ENCODE measurements at regions not wholly inside any gene's neighbourhood (a gene's known extent, or its start where the extent isn't known, plus 50 kb on each side); places are given as distances from the start of the nearest gene placed in this dataset.

DNA sequence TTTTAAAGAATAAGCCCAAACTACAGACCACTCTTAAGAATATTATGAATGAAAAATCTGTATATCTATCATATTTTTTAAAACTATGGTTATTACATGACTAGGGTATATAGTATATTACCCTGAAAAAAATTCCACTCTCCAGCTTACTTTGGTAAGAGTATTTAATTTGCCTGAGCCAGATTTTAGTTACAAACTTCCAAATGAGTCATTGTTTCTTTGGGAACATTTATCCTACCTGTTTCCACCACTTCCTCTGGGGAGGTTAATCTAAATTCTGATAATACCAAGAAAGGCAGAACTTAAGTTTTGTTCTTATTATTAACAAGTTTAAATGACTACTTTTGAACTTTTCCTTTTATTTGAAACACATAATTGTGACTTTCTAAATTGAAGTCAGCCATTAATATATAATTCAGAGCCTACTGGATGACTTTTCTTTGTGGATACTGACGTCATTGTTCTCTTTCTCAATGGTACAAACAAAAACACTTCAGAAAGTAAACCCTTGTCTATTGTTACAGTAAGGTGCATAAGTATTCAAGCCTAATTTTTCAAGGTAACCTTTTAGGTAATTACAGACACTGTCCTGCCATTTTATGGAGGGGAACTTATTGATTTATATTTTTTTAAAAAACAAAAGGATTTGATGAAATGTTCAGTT, 135.6 kb upstream of the TLL1 start:
- Histone ChIP-seq H3K36me3 (ENCODE audit: insufficient read depth, low read length) (no peaks in the 10 kb centered on the region), H3K27ac (ENCODE audit: low read depth in 1 of 2, low read length in 2 of 2) (no peak overlapping the region), H3K27me3 (ENCODE audit: control insufficient read depth in 1 of 2, insufficient read depth in 2 of 2, low read length in 2 of 2) (no peaks in the 10 kb centered on the region), H3K4me1 (ENCODE audit: insufficient read depth, low read length) (no peaks in the 10 kb centered on the region), H3K4me3 (ENCODE audit: low read length) (no peak overlapping the region), H3K9me3 (ENCODE audit: control insufficient read depth in 1 of 2, insufficient read depth in 1 of 2, low read length in 2 of 2) (peaks cover 0 to 5% of the 10 kb centered on the region in 2 experiments)
- Mint-ChIP-seq H3K9me3 (no peaks in the 10 kb centered on the region), H3K4me1 (ENCODE audit: low read depth) (no peaks in the 10 kb centered on the region), H3K27me3 (no peaks in the 10 kb centered on the region), H3K36me3 (ENCODE audit: low read depth) (no peaks in the 10 kb centered on the region), H3K27ac (no peak overlapping the region), H3K4me3 (no peak overlapping the region)
- DNase-seq (no peak), ATAC-seq (ENCODE audit: poor library complexity) (no peak)
- POLR2A ChIA-PET = no interaction called here
- intact Hi-C loops (cut with DNase I, micrococcal nuclease) = no loop called here
- no peak for TF ChIP-seq CTCF (IDR thresholded peaks at IDR 0.05)
- CTCF ChIA-PET = no interaction called here

DNA sequence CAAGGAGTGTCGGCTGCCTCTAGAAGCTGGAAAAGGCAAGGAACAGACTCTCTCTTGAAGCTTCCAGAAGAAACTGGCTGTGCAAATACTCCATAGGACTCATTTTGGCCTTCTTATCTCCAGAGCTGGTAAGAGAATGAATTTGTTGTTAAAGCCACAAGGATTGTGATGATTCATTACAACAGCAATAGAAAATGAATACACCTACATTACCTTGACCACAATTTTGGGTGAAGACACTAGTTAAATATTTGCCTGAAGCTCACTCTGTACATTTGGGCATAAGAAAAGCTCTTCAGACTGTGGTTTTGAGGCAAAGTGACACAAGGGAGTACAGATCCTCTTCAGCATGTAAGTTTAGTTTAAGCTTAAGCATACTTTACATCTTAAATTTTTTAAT, 134.5 kb upstream of the TLL1 start:
- intact Hi-C loops (cut with DNase I, micrococcal nuclease) = no loop called here
- H3K9me3 ChIP-seq (ENCODE audit: control insufficient read depth in 1 of 2, insufficient read depth in 1 of 2, low read length in 2 of 2) = peaks cover 0 to 5% of the 10 kb centered on the region in 2 experiments
- Mint-ChIP-seq H3K9me3 (no peaks in the 10 kb centered on the region), H3K36me3 (ENCODE audit: low read depth) (no peaks in the 10 kb centered on the region), H3K4me3 (no peak overlapping the region), H3K27ac (no peak overlapping the region), H3K27me3 (no peaks in the 10 kb centered on the region), H3K4me1 (ENCODE audit: low read depth) (no peaks in the 10 kb centered on the region)
- ChIA-PET CTCF (no interaction called here), POLR2A (no interaction called here)
- DNase-seq (no peak), ATAC-seq (ENCODE audit: poor library complexity) (no peak)
- H3K4me1 ChIP-seq (ENCODE audit: insufficient read depth, low read length) = no peaks in the 10 kb centered on the region
- no peak overlapping the region for H3K4me3 ChIP-seq (ENCODE audit: low read length)
- H3K27ac ChIP-seq (ENCODE audit: low read depth in 1 of 2, low read length in 2 of 2) = no peak overlapping the region
- no peak for TF ChIP-seq CTCF (IDR thresholded peaks at IDR 0.05)
- H3K27me3 ChIP-seq (ENCODE audit: control insufficient read depth in 1 of 2, insufficient read depth in 2 of 2, low read length in 2 of 2) = no peaks in the 10 kb centered on the region
- H3K36me3 ChIP-seq (ENCODE audit: insufficient read depth, low read length) = no peaks in the 10 kb centered on the region

GRCh38 chr4:165740911-165741310, 132.1 kb upstream of the TLL1 start:
- intact Hi-C loops (cut with DNase I, micrococcal nuclease) = no loop called here
- no peak for TF ChIP-seq CTCF (IDR thresholded peaks at IDR 0.05)
- no peaks in the 10 kb centered on the region for H3K4me1 ChIP-seq (ENCODE audit: insufficient read depth, low read length)
- DNase-seq (no peak), ATAC-seq (ENCODE audit: poor library complexity) (no peak)
- Mint-ChIP-seq H3K36me3 (ENCODE audit: low read depth) (no peaks in the 10 kb centered on the region), H3K27ac (no peak overlapping the region), H3K9me3 (no peaks in the 10 kb centered on the region), H3K27me3 (no peaks in the 10 kb centered on the region), H3K4me1 (ENCODE audit: low read depth) (no peaks in the 10 kb centered on the region), H3K4me3 (no peak overlapping the region)
- ChIA-PET CTCF (no interaction called here), POLR2A (no interaction called here)
- no peak overlapping the region for H3K4me3 ChIP-seq (ENCODE audit: low read length)
- H3K36me3 ChIP-seq (ENCODE audit: insufficient read depth, low read length) = no peaks in the 10 kb centered on the region
- H3K27me3 ChIP-seq (ENCODE audit: control insufficient read depth in 1 of 2, insufficient read depth in 2 of 2, low read length in 2 of 2) = no peaks in the 10 kb centered on the region
- peaks cover 0 to 2% of the 10 kb centered on the region in 2 experiments for H3K9me3 ChIP-seq (ENCODE audit: control insufficient read depth in 1 of 2, insufficient read depth in 1 of 2, low read length in 2 of 2)
- no peak overlapping the region for H3K27ac ChIP-seq (ENCODE audit: low read depth in 1 of 2, low read length in 2 of 2)
